Peyer's patch (tissue), 4 donors: ENCODE measurements at regions not wholly inside any gene's neighbourhood (a gene's known extent, or its start where the extent isn't known, plus 50 kb on each side); places are given as distances from the start of the nearest gene placed in this dataset.

ENCODE experiments used
- CTCF ChIP-seq, 6 experiments: fragments of 450-650 bp in 4 of 6; fragments of 200-600 bp in 2 of 6; sonication (generic) in 1 of 6; IDR thresholded peaks; one replicate each; pipeline ENCODE4 v1.5.1; 2017 to 2019; ENCODE audit warnings: antibody characterized with exemption in 6 of 6, mild to moderate bottlenecking in 3 of 6, moderate library complexity in 1 of 6
- POLR2A ChIP-seq, 2 donors: fragments of 450-650 bp; IDR thresholded peaks; one replicate each; pipeline ENCODE4 v1.5.1; 2017; ENCODE audit warnings: antibody characterized with exemption in 2 of 2, mild to moderate bottlenecking in 2 of 2, moderate library complexity in 2 of 2

- TF ChIP-seq POLR2A (IDR thresholded peaks at IDR 0.05) (no peak), CTCF (IDR thresholded peaks at IDR 0.05) (no peak)
Observed at GRCh38 chr3:144521131-144521530, 549.5 kb downstream of the DIPK2A start.
